GM12873 (cell line): ENCODE measurements at regions not wholly inside any gene's neighbourhood (a gene's known extent, or its start where the extent isn't known, plus 50 kb on each side); places are given as distances from the start of the nearest gene placed in this dataset.

Experiments used
- TF ChIP-seq, protein P1 (sequence below): IDR thresholded peaks from 2 replicates; pipeline ENCODE4 v1.5.1; 2012; ENCODE audit warnings: low read depth, mild to moderate bottlenecking, moderate library complexity, low read length, control low read depth; ENCODE audit not compliant: insufficient read depth; ENCODE audit errors: missing control alignments

DNA sequence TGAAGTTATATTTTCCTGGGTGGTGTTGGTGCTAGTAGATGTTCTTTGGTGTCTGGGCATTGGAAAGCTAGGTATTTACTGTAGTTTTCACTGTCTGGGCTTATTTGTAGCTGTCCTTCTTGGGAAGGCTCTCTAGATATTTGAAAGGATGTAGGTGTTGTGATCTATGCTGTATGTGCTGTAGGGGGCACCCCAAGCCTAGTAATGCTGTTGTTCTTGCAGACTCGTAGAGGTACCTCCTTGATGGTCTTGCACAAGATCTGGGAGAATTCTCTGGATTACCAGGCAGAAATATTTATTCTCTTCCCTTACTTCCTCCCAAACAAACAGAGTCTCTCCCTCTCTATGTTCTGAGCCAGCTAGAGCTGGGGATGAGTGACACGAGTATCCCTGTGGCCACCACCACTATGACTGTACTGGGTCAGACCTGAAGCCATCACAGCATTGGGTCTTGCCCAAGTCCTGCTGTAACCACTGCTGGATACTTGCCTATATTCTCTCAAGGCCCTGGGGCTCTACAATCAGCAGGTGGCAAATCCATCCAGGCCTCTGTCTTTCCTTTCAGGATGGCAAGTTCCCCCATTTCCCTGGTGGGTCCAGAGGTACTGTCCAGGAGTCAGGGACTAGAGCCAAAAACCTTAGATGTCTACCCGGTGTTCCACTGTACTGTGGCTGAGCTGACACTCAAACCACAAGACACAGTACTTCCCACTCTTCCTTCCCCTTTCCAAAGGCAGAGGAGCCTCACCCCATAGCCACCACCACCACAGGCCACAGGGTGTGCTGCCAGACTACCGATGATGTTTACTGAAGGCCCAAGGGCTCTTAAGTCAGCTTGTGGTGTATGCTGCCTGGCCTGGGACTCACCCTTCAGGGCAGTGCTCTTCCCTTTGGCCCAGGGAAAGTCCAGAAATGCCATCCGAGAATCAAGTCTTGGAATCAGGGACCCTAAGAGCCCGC lies 195.2 kb upstream of the DPPA4 start:
- TF ChIP-seq, protein P1, sequence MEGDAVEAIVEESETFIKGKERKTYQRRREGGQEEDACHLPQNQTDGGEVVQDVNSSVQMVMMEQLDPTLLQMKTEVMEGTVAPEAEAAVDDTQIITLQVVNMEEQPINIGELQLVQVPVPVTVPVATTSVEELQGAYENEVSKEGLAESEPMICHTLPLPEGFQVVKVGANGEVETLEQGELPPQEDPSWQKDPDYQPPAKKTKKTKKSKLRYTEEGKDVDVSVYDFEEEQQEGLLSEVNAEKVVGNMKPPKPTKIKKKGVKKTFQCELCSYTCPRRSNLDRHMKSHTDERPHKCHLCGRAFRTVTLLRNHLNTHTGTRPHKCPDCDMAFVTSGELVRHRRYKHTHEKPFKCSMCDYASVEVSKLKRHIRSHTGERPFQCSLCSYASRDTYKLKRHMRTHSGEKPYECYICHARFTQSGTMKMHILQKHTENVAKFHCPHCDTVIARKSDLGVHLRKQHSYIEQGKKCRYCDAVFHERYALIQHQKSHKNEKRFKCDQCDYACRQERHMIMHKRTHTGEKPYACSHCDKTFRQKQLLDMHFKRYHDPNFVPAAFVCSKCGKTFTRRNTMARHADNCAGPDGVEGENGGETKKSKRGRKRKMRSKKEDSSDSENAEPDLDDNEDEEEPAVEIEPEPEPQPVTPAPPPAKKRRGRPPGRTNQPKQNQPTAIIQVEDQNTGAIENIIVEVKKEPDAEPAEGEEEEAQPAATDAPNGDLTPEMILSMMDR: peak; percentile 18

DNA sequence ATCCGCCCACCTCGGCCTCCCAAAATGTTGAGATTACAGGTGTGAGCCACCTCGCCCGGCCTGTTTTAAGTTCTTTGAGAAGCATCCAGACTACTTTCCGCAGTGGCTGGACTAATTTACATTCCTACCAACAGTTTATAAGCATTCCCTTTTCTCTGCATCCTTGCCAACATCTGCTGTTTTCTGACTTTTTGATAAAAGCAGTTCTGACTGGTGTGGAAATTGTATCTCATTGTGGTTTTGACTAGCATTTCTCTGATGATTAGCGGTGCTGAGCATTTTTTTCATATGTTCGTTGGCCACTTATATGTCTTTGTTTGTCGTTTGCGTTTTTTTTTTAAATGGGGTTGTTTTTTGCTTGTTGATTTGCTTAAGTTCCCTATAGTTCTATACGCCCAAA lies 208.4 kb upstream of the DPPA4 start:
- TF ChIP-seq, protein P1: no peak

DNA sequence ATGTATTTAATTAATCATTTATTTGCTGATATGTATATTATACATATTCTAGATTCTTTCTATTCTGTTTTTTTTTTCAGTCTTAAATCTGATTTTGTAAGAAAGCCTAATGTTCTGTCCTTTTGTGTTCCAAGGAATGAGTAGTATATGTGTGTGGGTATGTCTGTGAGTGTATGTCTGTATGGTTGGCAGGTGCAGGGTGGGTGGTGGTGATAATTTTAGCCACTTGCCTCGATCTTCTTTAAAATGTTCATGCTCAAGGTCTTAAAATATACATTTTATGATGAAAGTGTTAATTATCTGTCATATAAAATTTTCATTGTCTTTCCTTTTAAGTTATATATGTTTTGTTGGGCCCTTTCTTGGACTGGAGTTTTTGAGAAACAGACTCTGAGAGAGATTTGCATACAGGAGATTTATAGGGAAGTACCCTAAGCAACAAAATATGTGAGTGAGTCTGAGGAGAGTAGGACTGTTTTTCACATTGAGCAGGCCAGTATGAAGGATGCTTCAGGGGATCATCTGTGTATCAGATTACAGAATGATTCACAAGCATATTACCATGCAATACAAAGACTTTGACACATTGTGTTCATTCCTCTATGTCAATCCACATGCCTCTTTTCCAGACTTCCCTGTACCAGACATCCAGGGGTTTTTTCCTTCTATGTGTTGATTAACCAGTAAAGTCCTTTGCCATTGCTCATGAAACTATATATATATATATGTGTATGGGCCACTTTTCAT lies 211.0 kb upstream of the DPPA4 start:
- TF ChIP-seq, protein P1: no peak

DNA sequence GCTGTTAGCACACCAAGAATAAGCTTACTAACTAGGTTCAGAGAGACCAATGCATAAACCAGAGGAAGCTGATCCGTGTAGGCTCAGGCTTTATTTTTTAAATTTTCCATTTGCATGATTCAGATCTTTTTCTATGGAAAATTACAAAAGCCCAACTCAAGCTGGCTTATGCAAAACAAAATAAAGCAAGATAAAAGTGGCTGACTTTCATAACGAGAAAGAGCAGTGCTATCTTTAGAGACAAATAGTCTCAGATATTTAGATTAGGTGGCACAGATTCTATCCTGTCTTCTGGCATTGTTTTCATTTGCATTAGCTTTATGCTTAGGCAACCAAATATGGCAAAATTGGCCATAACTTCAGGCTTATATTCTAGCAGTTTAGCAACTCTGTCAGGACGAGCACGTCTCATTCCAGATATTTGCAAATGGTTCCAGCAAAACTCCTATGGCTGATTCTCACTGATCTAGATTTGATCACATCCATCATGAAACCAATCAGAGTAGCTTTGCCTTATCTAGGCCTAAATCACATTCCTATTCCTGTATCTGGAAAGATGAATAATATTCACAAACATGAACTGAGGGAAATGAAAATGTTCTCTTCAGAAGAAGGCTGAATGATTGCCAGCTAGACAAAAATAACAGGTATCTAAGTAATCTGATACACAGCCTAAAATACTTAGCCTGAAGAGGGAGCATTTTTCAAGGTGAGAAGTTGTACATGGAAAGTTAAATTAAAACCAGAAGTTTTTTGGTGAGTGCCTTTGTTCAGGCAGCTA lies 216.4 kb upstream of the DPPA4 start:
- TF ChIP-seq, protein P1: no peak

DNA sequence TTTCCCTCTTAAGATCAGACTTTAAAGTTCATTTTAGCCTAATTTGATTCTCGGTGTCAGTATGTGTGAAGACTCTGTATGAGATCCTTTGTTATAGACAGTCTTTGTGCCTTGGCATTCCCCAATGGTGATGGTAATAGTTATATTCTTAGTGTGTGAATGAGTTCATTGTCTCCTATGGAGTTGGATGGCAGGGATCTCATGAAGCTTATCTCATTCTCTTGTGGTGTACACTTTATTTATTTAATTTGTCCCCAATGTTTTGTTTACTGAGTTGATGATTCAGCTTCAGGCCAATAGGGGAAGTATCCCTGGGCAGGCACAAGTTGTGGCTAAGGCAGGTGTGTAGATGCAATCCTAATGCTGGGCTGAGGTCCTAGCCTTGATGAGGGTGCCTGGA lies 222.0 kb upstream of the DPPA4 start:
- TF ChIP-seq, protein P1: no peak

DNA sequence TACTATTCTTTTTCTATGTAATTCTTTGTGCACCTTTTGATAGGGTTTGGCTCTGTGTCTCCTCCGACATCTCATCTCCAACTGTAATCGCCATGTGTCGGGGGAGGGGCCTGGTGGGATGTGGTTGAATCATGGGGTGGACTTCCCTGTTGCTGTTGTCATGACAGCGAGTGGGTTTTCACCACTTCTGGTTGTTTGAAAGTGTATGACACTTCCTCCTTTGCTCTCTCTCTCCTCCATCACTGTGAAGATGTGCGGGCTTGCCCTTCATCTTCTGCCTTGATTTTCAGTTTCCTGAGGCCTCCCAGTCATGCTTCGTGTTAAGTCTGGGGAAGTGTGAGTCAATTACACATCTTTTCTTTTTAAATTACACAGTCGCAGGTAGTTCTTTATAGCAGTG lies 225.8 kb upstream of the DPPA4 start:
- TF ChIP-seq, protein P1: no peak
